Activated T-cell treated with anti-CD3 and anti-CD28 coated beads for 1 hour (primary cell): ENCODE measurements at regions not wholly inside any gene's neighbourhood (a gene's known extent, or its start where the extent isn't known, plus 50 kb on each side); places are given as distances from the start of the nearest gene placed in this dataset.

Experiments
- DNase-seq: peaks from one replicate; pipeline ENCODE4 v3.0.0-alpha.2; 2020; ENCODE audit warnings: low read depth

DNA sequence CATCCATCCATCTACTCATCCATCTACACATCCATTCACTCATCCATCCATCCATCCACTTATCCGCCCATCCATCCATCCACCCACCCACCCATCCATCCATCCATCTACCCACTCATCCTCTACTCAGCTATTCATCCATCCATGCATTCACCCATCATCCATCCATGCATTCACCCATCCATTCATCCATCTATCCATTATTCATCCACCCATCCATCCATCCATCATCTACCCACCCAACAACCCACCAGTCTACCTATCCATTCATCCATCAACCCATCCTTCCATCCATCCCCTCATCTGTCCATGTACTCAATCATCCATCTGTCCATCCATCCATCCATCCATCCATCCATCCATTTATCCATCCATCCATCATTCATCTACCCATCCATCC lies 972.7 kb downstream of the BRD1 start:
- DNase-seq: no peak

- DNase-seq: no peak
Observed at GRCh38 chr22:48853627-48854240, 973.9 kb downstream of the BRD1 start.

GRCh38 chr22:48851933-48852549 lies 975.6 kb downstream of the BRD1 start:
- no peak for DNase-seq

GRCh38 chr22:48850658-48851287 lies 976.9 kb downstream of the BRD1 start:
- no peak for DNase-seq

GRCh38 chr22:48849963-48850657 lies 977.6 kb downstream of the BRD1 start:
- DNase-seq: no peak

DNA sequence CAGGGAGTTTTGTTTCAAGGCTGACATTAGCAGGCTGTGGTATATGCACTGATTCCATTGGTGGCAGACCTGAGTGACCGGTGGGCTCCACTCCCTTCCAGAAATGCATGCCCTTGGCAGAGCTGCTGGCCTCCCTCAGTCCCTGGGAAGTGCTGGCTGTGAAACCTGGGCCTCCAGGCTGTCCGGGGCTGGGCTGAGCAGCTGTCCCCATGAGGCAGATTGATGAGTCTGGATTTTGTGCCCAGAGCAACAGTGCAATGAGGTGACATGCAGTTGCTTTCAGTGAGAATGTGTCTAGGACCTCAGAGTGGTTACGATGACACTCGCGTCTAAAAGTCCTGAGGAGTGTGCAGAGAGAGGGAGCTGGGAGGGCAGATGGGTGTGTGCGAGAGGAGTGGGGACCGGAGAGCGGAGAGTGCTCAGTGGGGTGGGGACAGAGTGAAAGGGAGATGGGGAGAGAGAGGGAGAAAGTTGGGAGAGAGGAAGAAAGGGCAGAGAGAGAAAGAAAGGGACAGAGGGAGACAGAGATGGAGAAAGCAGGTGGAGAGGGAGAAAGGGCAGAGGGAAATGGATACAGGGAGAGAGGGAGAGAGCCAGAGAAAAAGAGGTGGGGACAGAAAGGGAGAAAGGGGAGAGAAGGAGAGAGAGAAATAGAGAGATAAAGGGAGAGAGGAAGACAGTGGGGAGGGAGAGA lies 978.3 kb downstream of the BRD1 start:
- DNase-seq: no peak

DNA sequence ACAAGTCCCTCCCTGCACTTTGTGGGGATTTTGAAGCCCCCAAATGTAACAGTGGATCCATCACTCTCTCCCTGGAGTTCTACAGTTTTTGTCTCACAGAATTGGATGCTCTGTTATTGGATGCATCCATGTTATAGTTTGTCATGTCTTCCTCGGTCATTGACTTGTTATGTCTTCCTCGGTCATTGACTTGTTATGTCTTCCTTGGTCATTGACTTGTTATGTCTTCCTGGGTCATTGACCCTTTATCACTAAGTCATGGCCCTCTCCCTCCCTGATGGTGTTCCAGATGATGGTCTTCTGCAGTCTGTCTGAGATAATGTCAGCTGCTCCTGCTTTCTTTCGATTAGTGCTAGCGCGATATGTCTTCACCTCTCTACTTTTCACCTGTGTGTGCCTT lies 981.5 kb downstream of the BRD1 start:
- DNase-seq: no peak

GRCh38 chr22:48845356-48845936 lies 982.2 kb downstream of the BRD1 start:
- no peak for DNase-seq

DNA sequence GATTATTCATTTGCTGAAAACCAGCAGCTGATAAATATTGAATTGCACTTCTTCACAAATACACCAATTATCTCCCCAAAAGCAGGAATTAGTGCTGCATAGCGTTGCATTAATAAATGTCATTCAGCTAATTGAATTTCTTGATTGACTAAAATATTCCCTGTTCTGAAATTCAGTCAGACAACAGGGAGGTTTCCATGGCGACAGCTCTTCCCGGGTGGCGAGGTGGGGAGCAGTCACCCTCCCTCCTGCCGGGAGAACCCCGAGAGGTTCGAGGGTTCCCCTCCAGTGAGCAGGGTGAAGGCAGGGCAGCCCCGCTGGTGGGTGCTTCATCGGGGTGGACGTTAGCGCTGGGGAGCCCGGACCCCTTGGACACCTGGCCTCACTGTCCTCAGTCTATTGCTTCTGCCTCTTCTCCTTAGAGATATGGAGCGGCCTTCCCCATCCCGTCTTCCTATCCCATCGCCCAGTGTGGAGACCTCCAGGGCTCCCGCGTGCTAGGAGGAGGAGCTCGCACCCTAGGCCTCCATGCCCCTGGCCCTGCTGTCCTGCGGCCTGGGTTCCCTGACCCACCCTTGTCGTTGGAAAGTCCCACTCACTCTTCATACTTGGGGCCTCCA lies 983.5 kb downstream of the BRD1 start:
- DNase-seq: no peak

DNA sequence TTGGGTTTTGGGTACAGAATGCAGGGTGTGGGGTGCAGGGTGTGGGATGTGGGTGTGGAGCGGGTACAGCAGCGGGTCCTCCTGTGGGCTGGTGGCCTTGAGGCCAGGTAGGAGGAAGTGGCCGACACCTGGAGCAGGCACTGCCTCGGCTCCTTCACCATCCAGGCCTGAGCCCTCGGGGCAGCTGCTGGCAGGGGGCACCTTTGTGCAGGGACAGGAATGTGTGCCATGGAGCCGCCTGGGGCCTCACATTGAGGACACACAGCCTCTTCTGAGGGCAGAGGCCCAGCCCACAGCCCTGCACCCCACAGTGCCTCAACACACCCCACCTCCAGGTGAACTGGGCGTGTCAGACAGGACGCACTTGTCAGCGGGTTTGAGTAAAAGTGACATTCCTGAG lies 984.0 kb downstream of the BRD1 start:
- no peak for DNase-seq

DNA sequence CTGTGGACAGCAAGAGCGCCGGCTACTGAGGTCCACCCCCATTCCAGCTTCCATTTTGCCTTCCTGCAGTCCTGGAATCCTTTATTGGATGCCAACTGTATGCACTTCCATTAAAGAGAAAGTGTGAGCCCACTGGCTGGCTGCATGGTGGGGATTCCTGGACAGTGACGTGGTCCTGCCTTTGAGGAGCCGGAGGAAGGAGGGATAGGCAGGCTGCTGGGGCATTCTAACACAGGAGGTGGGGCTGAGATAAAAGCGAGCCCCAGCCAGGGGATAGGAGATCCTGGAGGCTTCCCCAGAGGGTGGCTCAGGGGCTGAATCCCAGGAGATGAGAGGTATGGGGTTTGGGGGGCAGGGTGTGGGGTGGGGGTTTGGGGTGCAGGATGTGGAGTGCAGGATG lies 984.7 kb downstream of the BRD1 start:
- DNase-seq: no peak

- DNase-seq: no peak
Observed at GRCh38 chr22:48842583-48842945, 985.1 kb downstream of the BRD1 start.

- DNase-seq: no peak
Observed at GRCh38 chr22:48841881-48842582, 985.6 kb downstream of the BRD1 start.

DNA sequence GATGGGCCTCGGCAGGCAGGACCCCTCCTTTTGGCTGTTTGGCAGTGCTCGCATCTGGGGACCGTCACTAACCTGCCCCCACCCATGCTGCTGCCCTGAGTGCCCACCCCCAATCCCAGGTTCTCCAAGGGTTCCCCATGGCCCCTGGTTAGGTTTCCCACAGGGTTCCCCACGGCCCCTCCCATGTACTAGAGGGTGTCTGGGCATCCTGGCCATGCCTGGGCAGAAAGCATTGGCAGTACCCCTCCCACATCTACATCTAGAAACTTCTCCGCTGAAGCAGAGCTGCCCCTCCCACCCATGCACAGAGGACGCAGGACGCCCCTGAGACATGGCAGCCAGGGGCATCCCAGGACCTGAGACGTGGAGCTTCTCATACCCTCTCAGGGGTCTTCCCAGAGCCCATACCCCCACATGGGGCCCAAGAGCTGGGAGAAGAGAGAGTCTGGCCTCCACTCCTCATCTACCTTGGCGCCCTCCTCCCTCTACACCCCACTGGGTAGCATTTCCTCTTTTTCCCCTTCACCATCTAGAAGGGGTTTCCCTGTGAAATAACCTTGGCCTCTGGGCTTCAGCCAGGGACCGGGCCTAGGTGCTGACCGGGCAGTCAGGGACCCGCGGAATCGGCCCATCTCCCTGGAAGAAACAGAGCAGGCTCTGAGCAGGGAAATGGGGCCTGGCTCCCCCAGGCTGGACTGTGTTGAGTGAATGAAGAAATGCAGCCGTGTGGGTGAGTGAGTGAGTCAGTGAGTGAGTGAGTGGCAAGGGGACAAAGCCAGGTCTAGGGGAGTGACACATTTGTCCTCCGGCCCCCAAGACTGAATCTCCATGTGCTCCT lies 987.3 kb downstream of the BRD1 start:
- no peak for DNase-seq

DNA sequence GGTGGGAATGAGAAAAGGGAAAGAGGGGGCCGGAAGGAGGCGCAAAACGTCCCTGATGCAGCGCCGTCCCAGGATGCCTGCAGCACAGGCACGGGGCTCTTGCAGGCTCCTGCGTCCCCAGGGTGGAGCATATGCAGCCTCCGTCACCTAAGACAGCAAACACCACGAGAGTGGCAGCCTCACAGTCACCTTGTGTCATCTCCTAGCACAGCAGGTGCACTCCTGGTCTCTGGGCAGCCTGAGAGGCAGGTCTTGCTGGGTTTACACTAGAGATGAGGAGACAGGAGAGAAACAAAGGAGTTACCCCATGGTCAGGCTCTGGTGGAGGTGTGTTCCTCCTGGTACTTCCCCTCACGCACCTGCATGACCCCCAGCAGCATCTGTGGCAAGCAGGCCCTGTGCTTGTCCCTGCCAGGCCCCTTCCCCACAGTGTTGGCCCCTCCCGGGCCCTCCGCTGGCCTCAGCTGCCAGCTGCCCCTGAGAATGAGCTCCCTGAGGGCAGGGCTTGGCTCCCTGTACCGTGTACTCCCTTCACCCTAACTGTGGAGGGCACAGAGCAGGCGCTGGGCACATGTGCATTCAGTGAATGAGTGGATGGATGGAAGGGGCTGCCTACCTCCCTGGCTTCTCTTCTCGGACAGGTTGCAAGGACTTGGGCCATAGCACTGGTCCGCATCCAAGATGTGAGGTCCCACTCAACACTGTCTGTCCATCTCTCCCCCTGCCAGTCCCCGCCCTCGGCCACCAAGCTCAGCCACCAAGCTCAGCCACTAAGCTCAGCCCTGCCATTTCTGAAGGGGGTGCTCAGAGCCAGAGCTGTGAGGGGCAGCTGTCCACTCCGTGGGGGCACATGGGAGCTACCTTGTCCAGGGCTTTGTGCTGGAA lies 988.6 kb downstream of the BRD1 start:
- DNase-seq: no peak

GRCh38 chr22:48838376-48838775 lies 989.3 kb downstream of the BRD1 start:
- DNase-seq: no peak

DNA sequence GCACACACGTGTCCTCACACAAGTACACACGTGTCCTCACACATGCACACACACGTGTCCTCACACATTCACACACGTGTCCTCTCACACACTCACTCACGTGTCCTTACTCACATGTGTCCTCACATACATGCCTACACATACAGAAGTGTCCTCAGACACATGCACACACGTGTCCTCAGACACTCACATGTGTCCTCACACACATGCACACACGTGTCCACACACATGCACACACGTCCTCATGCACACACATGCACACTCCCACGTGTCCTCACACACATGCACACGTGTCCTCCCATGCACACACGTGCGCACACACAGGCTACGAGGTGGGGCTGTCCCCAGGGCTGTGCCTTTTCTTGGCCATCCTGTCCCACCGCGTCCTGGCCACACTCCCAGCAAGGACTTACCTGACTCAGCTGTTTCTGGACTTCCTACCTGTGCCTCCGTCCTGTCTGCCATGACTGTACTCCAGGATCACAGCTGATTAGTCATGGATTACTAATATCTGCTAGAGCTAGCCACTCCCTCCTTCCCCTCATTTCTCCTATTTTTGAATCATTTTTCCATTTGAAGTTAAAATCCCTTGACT lies 990.2 kb downstream of the BRD1 start:
- no peak for DNase-seq

GRCh38 chr22:48836673-48837340 lies 990.9 kb downstream of the BRD1 start:
- DNase-seq: no peak
